HG03457 (cell line): ENCODE measurements at regions not wholly inside any gene's neighbourhood (a gene's known extent, or its start where the extent isn't known, plus 50 kb on each side); places are given as distances from the start of the nearest gene placed in this dataset.

ENCODE experiments used
- ATAC-seq: cut with Tn5 transposase; IDR thresholded peaks from one replicate; pipeline ENCODE4 v1.9.1; 2021; ENCODE audit warnings: moderate number of reproducible peaks; ENCODE audit not compliant: unreplicated experiment

DNA sequence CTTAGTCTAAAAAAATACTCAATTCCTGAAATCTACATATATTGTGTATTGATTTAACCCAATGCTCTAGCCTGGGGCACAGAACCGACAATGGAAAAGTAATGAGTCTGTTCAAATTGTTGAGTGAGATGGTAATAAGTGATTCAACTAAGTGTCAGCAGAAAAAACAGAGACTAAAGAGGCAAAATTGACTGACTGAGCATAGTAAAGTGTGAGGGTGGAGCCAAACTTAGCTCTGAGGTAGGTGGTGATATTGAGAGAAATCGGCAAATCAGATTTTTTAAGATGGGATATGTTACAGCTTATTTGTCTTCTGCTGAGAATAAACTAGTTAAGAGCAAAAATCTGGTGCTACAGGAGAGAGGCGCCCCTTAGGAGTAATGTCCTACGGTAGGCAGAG lies 764.0 kb upstream of the LRRN3 start:
- ATAC-seq, result no peak

- no peak for ATAC-seq
These were observed 754.5 kb upstream of the LRRN3 start for GRCh38 chr7:110336423-110336822.

DNA sequence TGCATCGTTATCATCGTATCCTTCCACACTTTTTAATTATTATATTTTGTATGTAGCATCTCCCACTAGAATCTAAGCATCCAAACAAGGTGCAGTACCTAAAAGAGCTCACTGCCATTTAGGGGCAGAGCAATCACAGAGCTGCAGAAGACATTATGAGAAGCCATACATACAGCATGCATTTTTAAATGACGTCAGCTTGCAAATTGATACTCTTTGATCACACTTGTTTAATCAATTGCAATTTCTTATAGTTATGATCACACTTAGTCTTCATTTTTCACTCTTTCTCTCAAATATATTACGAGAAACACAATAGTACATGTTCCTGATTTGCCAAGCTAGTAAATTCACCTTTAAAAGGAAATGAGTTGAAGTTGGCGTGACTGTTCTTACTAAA lies 753.3 kb upstream of the LRRN3 start:
- ATAC-seq, result no peak

DNA sequence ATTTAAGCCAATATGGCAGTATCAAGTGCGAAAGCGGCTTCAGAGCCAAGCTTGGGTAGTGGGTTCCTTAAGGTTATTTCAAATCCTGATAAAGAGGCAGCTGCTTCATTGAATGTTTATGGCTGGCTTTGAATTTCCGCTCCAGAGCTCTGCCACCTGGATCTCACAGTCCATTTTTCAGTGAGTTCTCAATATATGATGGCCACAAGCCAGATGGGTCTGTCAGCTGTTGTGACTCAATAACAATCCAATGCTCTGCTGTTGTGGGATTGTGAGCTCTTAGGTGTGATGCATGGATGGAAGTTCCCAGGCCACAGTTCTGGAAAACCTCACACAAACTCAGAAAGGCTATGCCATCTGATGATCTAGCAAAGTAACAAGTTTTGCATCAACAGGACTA lies 743.8 kb upstream of the LRRN3 start:
- ATAC-seq, result no peak

DNA sequence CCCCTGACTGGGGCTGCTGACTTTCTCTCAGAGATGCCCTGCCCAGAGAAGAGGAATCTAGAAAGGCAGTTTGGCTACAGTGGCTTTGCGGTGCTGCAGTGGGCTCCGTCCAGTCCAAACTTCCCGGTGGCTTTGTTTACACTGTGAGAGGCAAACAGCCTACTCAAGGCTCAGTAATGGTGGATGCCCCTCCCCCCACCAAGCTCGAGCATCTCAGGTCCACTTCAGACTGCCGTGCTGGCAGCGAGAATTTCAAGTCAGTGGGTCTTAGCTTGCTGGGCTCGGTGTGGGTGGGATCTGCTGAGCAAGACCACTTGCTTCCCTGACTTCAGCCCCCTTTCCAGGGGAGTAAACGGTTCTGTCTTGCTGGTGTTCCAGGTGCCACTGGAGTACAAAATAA lies 734.5 kb upstream of the LRRN3 start:
- ATAC-seq, result no peak

DNA sequence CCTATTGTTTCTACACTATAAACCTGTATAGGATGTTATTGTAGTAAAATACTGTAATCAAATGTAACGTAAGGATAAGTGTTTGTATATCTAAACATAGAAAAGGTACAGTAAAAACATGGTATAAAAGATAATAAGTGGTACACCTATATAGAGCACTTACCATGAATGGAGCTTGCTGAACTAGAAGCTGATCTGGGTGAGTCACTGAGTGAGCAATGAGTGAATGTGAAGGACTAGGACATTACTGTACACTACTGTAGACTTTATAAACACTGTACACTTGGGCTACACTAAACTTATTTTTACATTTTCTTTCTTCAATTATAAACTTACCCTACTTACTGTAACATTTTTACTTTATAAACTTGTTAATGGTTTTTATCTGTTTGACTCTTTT lies 732.9 kb upstream of the LRRN3 start:
- no peak for ATAC-seq

- no peak for ATAC-seq
These were observed 719.2 kb upstream of the LRRN3 start for GRCh38 chr7:110371709-110372108.

- no peak for ATAC-seq
These were observed 718.2 kb upstream of the LRRN3 start for GRCh38 chr7:110372685-110373084.

GRCh38 chr7:110373416-110373815 lies 717.5 kb upstream of the LRRN3 start:
- no peak for ATAC-seq

- no peak for ATAC-seq
These were observed 717.1 kb upstream of the LRRN3 start for GRCh38 chr7:110373859-110374258.

DNA sequence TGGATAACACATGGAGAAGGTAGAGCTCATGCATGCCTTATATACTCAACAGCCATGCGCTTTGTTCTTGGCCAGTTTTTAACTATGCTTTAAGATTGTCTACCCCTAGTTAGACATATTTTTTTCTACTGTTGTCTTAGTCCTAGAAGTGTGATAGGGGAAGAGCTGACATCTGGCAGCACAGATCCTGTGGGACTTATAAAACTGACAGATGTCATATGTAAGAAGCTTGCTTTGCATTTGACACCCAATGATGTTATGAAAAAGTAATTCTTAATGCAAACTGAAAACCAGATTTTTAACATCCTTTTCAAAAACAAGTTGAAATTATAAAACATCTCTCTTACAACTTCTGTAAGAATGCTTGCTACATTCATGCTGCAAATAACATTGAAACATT lies 715.9 kb upstream of the LRRN3 start:
- no peak for ATAC-seq

DNA sequence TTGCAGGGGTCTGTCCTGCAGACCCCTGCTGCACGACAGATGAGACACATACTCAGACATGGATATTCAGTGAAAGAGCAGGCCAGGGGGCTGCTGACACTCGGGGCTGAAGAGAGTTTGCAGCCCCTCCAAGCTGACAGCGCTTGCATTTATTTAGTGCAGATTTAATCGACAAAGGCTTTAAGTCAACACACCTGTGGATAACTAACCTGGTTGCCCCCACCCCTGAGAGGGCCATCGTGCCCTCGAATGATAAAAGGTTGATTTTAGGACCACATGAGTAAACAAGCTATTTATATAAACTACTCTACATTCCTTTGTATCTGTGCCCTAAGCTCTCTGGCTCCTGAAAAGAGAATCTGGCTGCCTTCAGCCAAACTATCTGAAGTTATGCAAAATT lies 708.2 kb upstream of the LRRN3 start:
- ATAC-seq, result no peak

DNA sequence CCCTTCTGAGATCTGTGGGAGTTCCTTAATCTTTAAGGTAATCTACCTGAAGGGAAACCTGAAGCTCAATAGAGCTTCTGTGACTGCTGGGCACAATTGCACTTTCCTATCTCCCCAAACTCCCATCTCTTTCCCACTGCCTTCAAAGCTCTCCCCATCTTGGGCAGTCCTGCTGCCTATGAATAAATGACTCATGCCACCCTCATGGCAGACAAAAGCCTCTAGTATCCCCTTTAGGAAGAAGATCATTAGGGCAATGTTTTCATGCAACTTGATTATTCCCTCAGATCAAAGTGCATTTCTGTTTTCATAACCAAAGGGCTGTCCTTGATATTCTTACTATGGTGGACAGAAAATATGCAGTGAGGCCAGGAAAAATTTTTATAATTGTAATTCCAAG lies 704.9 kb upstream of the LRRN3 start:
- ATAC-seq, result no peak

DNA sequence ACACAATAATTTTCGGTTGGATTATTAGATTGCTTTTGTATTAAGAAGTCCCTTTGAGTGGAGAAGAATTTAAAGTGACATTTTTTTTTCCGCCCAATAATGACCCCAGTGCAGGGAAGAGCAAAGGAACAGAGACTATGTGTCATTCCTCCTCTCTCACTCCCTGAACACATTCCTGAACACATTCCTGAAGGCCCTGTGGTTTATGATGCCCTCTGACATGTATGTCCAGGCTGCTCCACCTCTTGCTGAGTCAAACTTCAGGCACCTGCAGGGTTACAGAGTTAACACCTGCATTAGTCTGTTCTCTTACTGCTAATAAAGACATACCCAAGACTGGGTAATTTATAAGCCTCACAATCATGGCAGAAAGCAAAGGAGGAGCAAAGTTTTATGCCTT lies 704.0 kb upstream of the LRRN3 start:
- no peak for ATAC-seq

DNA sequence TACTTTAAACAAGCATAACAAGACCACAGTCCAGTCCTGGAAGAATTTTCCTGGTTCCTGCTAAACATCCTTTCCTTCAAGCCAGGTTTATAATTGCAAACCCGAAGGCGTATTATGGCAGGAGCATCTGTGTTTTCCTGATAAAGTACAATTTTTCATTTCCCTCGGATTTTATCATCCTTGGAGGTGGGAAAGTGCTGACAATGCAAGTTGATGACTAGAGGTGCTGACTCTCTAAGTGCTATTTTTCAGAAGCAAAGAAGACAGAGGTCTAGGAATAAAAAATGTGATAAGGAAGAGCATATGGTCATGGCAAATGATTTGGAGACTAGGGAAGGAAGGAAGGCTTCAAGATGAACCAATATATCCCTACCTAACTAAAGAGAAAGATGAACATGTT lies 703.2 kb upstream of the LRRN3 start:
- ATAC-seq, result no peak

DNA sequence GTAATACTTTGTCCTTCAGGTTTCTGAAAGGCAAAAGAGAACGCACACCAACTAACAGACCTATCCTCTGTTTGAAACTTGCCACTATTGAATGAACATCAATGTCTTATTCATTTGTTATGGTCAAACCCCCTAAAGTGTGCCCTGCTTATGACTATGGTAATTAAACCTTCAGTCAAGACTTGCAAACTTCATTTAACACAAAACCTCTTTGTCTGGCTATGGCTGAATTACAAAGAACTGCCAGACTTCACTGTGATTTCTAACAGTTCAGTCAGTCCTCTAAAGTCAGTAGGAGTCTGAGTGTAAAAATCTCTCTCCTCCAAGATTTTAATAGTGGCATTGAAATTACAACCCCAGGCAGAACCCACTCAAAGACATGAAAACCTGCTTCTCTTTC lies 702.5 kb upstream of the LRRN3 start:
- no peak for ATAC-seq

GRCh38 chr7:110396021-110396420 lies 694.9 kb upstream of the LRRN3 start:
- ATAC-seq, result no peak

GRCh38 chr7:110397927-110398660 lies 692.8 kb upstream of the LRRN3 start:
- ATAC-seq, result no peak

- no peak for ATAC-seq
These were observed 691.5 kb upstream of the LRRN3 start for GRCh38 chr7:110399421-110399820.

- no peak for ATAC-seq
These were observed 690.5 kb upstream of the LRRN3 start for GRCh38 chr7:110400411-110400810.

DNA sequence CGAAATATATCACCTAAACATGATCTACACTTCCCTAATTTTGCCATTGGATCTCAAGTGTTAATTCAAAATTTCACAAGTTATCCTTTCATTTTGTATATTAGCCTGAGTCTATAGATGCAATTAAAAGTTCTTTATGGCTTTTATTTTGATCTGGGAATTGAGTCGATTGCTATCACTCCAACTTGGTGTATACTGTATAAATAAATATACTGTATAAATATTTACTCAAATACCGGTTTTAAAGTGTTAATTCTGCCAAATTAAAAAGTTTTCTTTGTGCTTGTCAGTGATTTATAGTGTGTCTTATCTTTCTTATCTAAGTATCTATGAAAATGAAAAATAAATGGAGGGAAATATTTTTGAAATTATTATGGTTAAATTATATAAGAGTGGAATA lies 683.7 kb upstream of the LRRN3 start:
- no peak for ATAC-seq

DNA sequence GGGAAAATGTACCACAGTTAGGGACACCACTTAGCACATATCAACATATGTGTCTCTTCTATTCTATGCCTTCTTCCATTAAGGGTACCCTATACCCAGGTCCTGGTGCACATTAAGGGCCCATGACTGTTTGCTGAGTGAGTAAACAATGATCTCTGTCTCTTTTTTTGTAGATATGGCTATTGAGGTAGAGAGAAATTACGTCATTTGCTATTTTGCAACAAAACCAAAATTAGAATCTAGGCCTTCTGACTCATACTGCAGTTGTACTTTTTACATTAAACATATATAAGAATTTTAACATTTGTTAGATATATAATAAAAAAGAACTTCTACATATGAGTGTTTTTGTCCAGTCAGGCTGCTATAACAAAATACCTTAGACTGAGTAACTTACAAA lies 683.2 kb upstream of the LRRN3 start:
- no peak for ATAC-seq

DNA sequence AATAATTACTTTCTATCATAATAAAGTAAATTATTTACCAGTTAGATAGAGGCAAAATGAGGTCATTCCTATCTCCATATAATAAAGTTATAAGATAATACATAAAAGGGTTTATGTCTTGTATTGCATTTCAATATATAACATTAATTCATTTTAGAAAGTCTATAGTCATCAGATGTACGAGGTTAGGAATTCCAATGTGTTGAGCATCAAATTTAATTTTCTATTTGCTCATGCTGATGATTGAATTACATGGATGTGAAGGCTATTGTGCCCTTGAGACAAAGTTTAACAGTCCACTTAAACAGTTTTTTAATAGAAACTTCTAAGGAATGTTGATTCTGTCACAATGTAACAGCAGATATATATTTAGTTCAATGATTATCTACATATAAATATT lies 678.3 kb upstream of the LRRN3 start:
- no peak for ATAC-seq
